Cerebellar cortex (tissue), 1 donor: ENCODE measurements at regions not wholly inside any gene's neighbourhood (a gene's known extent, or its start where the extent isn't known, plus 50 kb on each side); places are given as distances from the start of the nearest gene placed in this dataset.
"Not testable (repeated sequence)": the region's sequence is repeated elsewhere in the genome, so short reads cannot be mapped to it uniquely, and the experiment has no call there.

ENCODE experiments used
- DNase-seq: peaks from one replicate; pipeline ENCODE4 v3.0.0-alpha.2; 2015; ENCODE audit warnings: low spot score

DNA sequence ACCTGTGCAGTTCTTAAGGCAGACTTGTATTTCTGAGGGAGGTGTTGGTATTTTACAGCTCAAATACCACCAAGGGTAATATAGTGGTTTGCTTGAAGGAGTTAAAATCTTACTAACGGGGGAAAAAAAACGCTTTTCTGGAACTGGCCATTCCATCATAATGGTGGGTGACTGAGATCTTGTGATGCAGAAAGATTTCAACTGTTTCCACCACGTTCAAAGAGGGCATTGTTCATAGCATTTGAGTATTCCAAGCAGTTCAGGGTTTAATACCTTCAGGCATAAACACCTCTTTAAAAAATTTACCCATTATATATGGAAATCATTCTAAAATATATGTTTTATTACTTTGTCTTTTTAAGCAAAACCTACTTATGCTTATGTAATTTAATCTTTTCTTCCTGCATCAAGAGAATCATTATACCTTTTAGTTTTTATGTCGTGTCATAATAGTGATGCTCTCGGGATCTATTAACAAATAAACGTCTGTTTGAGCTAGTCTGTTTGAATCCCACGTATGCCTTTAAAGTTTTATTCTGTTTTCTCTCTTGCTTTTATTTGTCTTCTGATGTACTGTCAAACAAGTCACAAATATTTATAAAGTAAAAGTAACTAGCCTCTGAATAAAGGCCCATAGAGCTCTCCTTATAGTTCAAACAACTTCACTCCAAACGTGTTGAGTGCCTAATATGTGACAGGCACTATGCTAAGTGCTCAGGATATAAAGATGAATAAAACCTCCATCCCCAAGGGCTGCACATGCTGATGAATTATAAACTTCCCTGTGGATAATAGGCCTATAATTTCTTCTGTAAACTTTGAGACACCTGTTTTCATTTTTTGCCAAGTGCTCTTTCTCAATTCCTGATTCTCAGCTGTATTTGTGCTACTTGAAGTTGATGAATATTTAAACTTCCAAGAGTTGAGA, 298.8 kb upstream of the FERMT1 start:
- DNase-seq, result no peak

DNA sequence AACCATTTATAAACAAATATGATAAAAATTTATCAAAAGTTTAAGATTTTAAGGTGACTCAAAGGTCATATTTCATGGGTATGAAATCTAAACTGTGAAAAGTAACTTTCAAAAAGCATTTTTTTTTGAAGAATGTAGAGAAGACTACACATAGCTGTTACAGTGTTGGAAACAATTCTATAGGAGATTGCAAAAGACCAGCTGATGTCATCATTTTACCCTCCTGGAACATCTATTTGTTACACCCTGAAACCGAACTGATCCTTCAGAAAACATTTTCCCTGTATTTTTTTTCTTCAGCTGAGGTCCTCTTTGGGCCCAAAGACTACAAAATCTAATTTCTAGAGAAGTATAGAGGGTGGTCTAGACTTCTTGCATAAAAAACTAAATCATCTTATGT, 297.5 kb upstream of the FERMT1 start:
- DNase-seq, result no peak

DNA sequence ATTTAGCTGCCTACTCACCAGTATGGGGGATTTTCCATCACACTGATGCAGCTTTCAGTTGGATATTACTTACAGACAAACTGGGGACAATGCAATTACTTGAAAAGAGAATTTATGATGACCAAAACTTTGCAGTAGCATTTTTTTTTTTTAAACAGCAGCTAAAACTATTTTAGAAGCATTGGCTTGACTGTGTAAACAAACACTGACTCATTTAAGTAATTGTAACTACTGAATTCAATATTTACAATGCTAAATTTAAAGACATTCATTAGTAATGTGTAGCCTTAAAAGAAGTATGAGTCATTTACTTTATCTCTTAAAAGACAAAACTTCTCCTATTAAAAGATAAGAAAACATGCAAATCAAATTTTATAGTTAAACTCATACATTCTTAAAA, 295.9 kb upstream of the FERMT1 start:
- DNase-seq, result no peak

DNA sequence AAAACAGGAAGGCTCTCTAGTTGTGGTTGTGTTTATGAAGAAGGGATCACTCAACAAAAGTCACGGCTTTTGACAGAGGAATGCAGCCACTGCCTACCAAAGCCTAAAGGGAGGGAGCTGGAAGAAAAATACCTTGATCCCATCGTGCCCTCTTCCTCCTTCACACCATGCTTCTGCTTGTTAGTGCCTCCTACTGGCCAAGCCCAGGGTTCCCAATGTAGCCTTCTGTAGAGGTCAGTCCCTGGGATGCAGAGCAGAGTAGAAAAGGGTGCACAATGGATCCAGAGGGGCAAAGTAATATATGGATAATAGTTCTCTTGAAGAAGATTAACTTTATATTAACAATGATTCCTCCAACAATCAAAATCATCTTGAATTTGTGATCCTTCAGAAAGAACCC, 293.5 kb upstream of the FERMT1 start:
- no peak for DNase-seq

DNA sequence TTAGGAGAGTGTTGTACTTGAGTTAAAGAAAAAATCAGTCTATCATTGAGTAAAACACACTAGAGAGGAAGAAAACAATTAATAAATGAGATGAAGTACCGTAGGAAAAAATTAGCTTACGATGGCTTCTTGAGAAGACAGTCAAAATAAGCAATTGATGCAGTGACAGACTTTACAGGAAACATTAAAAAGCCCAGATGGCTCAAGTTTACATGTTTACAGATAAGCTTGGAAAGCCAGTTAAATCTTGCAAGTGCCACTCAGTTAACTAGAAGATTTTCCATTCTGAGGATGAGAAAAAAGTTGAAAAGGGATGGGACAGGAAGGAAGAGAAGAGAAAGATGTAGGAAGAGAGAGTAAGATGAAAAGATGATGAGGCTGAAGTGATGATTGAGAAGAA, 288.8 kb upstream of the FERMT1 start:
- DNase-seq, result no peak

DNA sequence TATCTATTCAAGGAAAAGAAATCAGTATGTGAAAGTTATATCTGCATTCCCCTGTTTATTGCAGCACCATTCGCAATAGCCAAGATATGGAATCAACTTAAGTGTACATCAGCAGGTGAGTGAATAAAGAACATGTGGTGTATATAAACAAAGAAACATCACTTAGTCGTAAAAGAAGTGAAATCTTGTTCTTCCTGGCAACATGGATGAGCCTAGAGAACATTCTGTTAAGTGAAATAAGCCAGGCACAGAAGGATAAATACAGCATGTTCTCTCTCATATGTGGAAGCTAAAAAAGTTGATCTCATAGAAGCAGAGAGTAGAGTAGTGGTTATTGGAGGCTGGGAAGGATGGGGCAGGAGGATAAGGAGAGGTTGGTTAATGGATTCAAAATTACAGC, 287.9 kb upstream of the FERMT1 start:
- DNase-seq, result no peak

DNA sequence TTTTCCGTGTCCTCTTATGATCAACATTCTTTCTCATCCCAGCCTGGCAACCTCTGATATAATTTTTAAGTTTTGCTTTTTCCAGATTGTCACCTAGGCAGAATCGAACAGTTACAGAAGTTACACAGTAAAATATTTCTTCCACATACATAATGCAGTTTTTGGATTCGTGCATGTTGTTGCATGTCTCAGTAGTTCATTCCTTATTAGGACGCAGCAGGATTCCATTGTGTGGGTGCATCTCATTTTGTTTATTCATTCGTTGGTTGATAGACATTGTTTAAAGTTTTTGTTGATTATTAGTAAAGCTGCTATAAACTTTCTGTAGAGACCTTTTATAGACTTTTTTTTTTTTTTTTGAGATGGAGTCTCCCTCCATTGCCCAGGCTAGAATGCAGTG, 284.3 kb upstream of the FERMT1 start:
- DNase-seq, result no peak

DNA sequence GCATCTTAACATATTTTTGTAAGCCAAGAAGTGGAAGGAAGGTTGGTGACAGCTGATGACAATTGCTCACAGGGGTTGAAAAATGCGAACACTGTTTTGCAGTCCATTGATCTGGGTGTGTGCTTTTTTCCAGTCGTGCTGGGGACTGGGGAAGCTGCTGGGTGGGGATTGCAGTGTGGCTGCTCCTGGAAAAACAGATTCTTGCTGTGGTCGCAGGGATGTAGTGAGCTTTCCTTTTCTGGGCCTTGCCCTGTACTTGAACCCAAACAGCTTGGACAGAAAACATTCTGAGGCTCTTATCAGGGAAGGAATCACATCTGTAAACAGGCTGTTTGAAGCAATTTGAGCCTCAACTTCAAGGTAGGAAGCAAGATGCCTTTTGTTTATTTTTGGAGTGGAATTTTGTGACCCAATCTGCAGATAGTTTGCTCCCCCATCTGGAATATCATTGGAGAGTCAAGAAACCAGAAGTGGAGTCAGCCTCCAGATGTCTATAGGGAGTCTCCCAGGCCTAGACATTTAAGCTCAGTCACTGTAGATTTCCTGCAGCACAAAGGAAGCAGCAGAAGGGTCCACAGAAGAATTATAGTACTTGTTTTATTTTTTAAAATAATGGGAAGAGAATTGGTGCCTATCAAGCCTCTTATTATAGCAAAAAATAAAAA, 279.2 kb upstream of the FERMT1 start:
- DNase-seq, result no peak

DNA sequence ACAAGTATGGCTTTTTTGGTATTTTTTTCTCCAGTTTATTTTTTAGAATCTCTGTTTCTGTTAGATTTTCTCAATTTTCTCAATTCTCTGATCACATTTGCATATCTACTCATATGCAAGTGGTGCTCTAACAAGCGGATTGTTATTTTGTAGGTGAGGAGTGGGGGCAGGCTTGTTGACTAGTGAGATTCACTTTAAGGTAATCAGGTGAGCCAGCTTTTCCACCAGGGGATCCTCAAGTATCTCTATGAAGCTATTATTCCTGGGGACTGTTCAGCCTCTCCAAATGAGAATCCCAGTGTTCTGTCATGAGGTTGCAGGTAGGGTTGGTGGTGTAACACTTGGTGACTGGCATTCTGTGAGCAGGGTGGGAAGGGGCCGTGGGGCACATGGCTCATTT, 274.3 kb upstream of the FERMT1 start:
- no peak for DNase-seq

DNA sequence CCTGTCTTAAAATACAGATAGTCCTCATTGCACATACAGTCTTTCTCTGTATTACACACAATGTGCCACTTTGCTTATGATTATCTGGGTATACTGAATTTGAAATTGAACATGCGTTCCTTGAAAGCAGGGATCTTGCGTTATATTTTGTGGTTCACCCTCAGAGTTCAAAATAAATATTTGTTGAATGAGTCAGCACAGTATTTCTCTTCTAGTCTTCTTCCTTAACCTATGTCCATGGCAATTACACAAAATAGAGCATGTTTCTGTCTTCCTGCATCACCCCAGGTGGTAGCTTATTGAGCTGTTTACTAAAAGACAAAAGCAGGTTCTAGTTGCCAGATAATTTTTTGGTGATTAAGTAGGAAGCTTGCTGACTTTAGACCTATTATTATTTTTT, 272.9 kb upstream of the FERMT1 start:
- DNase-seq, result no peak

DNA sequence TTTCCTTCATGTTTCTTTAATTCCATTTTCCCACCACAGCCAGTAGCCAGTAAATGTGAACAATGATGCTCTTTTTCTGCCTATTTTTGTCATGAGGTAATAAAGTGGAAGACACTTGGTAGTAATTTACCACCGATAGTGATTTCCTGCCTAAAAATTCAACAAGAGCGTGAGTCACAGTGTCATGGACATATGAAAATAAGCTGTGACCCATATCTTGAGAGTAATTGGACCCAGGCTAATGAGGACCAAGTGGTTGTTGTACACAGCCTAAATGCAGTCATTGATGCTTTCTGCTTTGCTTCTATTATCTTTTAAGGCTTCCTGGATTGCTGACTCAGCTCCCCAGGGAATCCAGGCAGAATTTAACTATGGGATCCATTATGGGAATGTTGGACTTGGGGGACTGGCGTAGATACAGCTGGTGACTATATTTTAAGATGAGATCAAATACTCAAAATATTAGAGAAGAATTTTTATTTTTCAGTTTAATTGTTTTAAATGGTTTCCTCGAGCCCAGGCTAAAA, 265.9 kb upstream of the FERMT1 start:
- no peak for DNase-seq

DNA sequence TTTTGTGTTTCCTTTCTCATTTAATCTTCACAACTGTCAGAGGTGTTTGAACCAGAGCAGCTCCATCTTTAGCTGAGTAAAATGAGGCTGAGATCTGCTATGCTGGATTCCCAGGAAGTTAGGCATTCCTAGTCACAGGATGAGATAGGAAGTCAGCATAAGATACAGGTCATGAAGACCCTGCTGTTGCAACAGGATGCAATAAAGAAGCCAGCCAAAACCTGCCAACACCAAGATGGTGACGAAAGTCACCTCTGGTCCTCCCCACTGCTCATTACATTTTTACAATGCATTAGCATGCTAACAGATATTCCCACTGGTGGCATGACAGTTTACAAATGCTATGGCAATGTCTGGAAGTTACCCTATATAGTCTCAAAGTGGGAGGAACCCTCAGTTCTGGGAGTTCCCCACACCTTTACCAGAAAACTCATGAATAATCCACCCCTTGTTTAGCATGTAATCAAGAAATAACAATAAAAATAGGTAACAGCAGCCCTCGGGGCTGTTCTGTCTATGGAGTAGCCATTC, 262.2 kb upstream of the FERMT1 start:
- no peak for DNase-seq

DNA sequence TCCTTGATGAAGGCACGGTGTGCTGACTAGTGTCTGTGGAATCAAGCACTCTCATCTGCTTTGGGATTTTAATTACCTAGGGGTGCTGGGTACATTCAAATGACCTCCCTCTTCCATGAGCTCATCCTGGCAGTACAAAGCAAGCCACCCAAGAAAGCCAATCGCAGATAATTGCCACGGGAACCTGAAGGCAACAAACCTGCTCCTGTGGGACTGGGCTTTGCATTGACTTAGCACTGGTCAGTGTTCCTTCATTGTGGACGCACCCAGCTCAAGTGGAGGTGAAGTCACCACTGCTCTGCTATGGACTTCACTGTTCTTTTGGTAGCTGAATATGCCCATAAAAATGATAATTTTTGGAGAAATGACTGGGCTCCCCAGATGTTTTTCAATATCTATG, 261.6 kb upstream of the FERMT1 start:
- DNase-seq, result no peak

DNA sequence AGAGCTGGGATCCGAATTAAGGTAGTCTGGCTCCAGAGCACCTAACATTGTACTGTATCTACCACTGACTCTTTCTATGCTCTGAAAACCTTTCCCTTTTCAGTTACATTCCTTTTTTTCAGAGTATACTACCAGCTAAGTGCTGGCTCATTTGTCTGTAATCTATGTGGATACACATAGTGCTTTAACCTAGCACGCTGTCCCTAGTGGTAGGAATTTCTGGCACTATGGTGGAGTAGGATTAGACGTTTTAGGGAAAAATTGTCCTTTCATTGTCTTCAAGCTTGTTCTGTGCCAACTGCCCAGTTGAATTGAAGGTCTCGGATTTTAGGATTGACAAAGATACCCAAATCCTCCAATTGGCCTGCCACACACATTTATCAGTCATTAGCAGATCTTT, 259.1 kb upstream of the FERMT1 start:
- DNase-seq, result no peak

DNA sequence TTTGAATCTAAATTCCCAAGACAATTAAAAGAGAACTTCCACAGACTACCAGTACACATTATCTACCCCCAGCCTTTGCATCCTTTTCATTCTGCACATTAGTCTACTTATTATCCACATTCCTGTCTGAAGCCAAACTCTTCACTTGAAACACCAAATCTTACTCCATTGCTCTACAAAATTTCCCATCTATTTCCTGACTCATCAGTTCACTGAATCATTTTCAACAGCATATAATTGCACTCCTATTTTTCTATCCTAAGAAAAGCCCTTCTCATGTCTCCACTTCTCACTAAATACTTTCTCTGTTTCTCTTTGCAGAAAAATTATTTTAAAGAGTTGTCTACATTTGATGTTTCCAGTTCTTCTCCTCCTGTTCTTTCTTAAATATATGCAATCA, 239.4 kb upstream of the FERMT1 start:
- DNase-seq, result no peak

DNA sequence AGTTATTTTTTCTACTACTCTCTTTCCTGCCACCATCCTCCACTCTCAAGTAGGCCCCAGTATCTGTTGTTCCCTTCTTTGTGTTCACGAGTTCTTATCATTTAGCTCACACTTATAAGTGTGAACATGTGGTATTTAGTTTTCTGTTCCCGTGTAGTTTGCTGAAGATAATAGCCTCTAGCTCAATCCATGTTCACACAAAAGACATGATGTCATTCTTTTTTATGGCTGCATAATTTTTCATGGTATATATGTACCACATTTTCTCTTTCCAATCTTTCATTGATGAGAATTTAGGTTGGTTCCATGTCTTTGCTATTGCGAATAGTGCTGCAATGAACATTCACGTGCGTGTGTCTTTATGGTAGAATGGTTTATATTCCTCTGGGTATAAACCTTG, 237.9 kb upstream of the FERMT1 start:
- DNase-seq, result no peak

DNA sequence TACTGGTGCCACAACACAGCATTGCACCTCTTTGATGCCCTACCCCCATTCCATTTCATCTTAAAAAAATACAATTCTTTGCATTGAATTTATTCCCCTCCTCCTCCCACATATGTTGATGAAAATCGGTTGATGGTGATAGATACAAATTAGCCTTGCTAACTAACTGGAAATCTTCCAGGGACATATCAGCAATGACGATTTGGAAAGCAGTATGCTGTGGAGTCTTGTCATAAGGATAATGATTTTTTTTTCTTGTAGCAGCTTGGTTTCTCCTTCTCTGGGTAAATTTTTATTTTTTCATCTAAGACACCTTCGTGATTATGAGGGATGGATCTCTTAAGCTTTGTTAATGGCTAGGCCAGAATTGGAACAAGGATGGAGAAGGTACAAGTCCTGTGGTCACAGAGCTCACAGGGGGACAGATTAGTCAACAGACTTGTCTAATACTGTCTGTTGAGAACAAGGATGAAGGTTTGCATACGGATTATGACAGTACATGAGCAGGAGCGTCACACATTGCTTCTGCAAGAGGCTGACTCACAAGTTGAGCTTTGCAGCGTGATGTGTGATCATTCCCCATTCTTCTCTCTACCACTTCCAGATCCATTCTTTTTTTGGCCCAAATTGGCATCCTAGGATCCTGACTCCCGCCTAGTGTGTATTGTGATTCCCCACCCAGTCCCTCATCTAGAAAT, 233.1 kb upstream of the FERMT1 start:
- DNase-seq, result no peak

DNA sequence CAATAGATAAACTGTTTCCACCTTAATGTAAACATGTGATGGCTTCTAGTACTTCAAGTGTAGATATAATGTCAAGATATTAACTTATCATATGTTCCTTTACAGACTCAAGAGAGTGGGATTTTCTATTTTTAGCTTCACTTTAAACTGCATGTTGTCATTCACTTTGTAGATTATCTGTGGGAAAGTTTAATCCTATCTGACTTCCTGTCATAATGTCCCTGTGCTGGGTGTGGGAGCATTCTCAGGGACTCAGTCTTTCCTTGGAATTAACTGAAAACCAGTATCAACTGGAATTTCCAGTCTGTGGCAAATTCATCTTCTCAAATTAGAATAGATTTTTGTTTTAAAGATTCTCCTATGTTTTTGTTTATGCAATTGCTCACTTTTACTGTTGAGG, 226.1 kb upstream of the FERMT1 start:
- no peak for DNase-seq

DNA sequence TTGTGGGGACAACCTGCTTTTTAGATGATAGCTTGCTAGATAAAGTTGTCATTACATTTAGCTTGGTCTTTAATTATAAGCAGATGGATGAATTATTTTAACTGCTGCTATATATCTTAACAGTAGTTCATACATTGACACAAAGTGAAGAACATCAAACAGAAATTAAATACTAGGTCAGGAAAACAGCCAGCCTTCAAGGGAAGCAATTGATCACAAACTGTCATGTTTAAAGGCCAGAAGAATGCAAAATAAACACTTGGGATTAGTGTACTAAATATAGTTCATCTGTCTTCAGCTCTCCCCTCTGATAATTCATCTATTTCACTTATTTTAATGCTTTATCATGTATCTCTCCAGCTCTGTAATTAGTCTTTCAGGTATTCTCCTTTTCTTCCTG, 225.1 kb upstream of the FERMT1 start:
- no peak for DNase-seq

DNA sequence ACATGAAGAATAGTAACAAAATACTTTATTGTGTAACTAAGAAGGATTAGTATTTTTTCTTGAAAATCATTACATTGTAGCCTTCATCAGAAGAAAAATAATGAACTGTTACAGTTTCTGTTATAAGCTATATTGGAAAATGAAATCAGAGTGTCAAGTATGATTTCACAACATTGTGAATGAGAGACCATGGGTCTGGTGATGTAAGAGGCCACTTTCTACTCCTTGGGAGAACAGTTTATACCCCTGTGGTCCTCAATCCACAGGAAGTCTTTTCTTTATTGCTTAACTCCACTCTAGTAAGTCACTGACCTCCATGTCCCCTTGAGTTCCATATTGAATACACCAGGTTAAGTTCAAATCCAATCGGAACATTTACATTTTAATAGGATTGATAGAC, 218.7 kb upstream of the FERMT1 start:
- DNase-seq, result no peak

DNA sequence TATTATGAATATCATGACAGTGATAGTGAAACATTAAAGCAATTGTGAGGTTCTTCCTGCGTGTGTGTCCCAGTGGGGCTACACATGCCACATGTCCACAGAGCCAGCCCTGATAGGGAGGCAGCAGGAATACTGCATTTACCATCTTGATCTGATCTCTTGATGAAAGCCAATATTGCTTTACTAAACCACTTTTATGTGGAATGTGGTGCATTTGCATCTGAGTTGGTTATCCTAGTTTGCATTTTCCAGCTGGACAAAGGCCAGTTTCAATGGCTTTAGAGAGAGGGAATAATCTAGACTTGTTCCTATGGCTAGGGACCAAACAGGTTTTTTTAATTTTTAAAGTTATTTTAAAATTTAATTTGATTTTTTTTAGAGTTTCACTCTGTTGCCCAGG, 216.3 kb upstream of the FERMT1 start:
- DNase-seq, result no peak

DNA sequence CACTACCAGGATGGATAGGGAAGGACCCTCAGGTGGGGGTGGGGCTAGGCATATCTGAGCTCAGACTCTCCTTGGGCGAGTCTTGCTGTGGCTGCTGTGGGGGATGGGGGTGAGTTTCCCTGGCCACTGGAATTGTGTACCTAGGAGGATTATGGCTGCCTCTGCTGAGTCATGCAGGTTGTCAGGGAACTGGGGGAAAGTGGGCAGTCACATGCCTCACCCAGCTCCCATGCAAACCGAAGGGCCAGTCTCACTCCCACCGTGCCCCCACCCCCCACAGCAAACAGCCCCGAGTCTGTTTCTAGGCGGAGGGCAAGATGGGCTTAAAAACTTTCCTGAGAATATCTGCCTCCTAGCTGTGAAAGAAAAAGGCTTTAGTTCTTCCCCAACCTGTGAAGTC, 210.3 kb upstream of the FERMT1 start:
- no peak for DNase-seq

DNA sequence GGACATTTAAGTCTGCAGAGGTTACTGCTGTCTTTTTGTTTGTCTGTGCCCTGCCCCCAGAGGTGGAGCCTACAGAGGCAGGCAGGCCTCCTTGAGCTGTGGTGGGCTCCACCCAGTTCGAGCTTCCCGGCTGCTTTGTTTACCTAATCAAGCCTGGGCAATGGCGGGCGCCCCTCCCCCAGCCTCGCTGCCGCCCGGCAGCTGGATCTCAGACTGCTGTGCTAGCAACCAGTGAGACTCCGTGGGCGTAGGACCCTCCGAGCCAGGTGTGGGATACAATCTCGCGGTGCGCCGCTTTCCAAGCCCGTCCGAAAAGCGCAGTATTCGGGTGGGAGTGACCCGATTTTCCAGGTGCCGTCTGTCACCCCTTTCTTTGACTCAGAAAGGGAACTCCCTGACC, 198.4 kb upstream of the FERMT1 start:
- not testable (repeated sequence) for DNase-seq
